Astrocyte (in vitro differentiated cells and primary cell): ENCODE measurements at regions not wholly inside any gene's neighbourhood (a gene's known extent, or its start where the extent isn't known, plus 50 kb on each side); places are given as distances from the start of the nearest gene placed in this dataset.
"Not testable (repeated sequence)": the region's sequence is repeated elsewhere in the genome, so short reads cannot be mapped to it uniquely, and the experiment has no call there.

Source experiments
- DNase-seq: peaks from one replicate; pipeline ENCODE4 v3.0.0-alpha.2; 2010; ENCODE audit warnings: low read depth
- FAIRE-seq: peaks from 2 replicates; lab custom pipeline; 2011; peaks lifted over from hg19 to GRCh38; lab: Jason Lieb, UNC
- H2AFZ ChIP-seq: 2 replicates; pipeline ENCODE4 v1.6.0; 2012; ENCODE audit warnings: low read depth, low read length, inconsistent platforms
- H3K27ac ChIP-seq: 2 replicates; pipeline ENCODE4 v1.5.1; 2011; ENCODE audit warnings: low read depth, low read length, inconsistent platforms
- H3K27me3 ChIP-seq: 2 replicates; pipeline ENCODE4 v1.6.0; 2011; ENCODE audit warnings: low read length, inconsistent platforms; ENCODE audit not compliant: insufficient read depth
- H3K36me3 ChIP-seq: 2 replicates; pipeline ENCODE4 v1.5.1; 2011; ENCODE audit warnings: low read length, inconsistent platforms; ENCODE audit not compliant: insufficient read depth
- H3K4me1 ChIP-seq: 2 replicates; pipeline ENCODE4 v1.5.1; 2011; ENCODE audit warnings: low read length, inconsistent platforms; ENCODE audit not compliant: insufficient read depth
- H3K4me2 ChIP-seq: 2 replicates; pipeline ENCODE4 v1.6.0; 2012; ENCODE audit warnings: low read length, inconsistent platforms
- H3K4me3 ChIP-seq: 2 replicates; pipeline ENCODE4 v1.5.1; 2011; ENCODE audit warnings: low read depth, mild to moderate bottlenecking, low read length, inconsistent platforms; ENCODE audit not compliant: insufficient read depth
- H3K79me2 ChIP-seq: 2 replicates; pipeline ENCODE4 v1.6.0; 2012; ENCODE audit warnings: mild to moderate bottlenecking, low read length, inconsistent platforms; ENCODE audit not compliant: insufficient read depth
- H3K9ac ChIP-seq: 2 replicates; pipeline ENCODE4 v1.6.0; 2012; ENCODE audit warnings: mild to moderate bottlenecking, low read length, inconsistent platforms
- H3K9me3 ChIP-seq: 2 replicates; pipeline ENCODE4 v1.5.1; 2012; ENCODE audit warnings: low read depth, mild to moderate bottlenecking, low read length, inconsistent platforms; ENCODE audit not compliant: insufficient read depth
- H4K20me1 ChIP-seq: 2 replicates; pipeline ENCODE4 v1.6.0; 2012; ENCODE audit warnings: low read length, inconsistent platforms; ENCODE audit not compliant: insufficient read depth
- H3K27ac Mint-ChIP-seq: one replicate; pipeline ENCODE4 v1.8.0; 2021; ENCODE audit warnings: mild to moderate bottlenecking, mixed read lengths; ENCODE audit not compliant: unreplicated experiment
- H3K27me3 Mint-ChIP-seq: one replicate; pipeline ENCODE4 v1.8.0; 2021; ENCODE audit warnings: low read depth, mixed read lengths; ENCODE audit not compliant: unreplicated experiment
- H3K36me3 Mint-ChIP-seq: one replicate; pipeline ENCODE4 v1.8.0; 2021; ENCODE audit warnings: low read depth, mixed read lengths; ENCODE audit not compliant: unreplicated experiment
- H3K4me1 Mint-ChIP-seq: one replicate; pipeline ENCODE4 v1.8.0; 2021; ENCODE audit warnings: low read depth, mixed read lengths; ENCODE audit not compliant: unreplicated experiment
- H3K4me3 Mint-ChIP-seq: one replicate; pipeline ENCODE4 v1.8.0; 2021; ENCODE audit warnings: mild to moderate bottlenecking, moderate library complexity, mixed read lengths; ENCODE audit not compliant: unreplicated experiment
- H3K9me3 Mint-ChIP-seq: one replicate; pipeline ENCODE4 v1.8.0; 2021; ENCODE audit warnings: mild to moderate bottlenecking, mixed read lengths; ENCODE audit not compliant: unreplicated experiment
- EZH2 ChIP-seq: IDR thresholded peaks from 2 replicates; pipeline ENCODE4 v1.6.1; 2012; ENCODE audit warnings: mild to moderate bottlenecking, low read length, inconsistent platforms; ENCODE audit not compliant: insufficient read depth
- TF ChIP-seq, protein P1 (sequence below): IDR thresholded peaks from 2 replicates; pipeline ENCODE4 v1.5.1; 2011; ENCODE audit warnings: low read depth, mild to moderate bottlenecking, inconsistent platforms, low read length, moderate library complexity; ENCODE audit not compliant: insufficient read depth

GRCh38 chr2:83969085-83969484 is 490.0 kb downstream of the SUCLG1 start:
- no peaks in the 10 kb centered on the region for H3K36me3 Mint-ChIP-seq
- TF ChIP-seq, protein P1, sequence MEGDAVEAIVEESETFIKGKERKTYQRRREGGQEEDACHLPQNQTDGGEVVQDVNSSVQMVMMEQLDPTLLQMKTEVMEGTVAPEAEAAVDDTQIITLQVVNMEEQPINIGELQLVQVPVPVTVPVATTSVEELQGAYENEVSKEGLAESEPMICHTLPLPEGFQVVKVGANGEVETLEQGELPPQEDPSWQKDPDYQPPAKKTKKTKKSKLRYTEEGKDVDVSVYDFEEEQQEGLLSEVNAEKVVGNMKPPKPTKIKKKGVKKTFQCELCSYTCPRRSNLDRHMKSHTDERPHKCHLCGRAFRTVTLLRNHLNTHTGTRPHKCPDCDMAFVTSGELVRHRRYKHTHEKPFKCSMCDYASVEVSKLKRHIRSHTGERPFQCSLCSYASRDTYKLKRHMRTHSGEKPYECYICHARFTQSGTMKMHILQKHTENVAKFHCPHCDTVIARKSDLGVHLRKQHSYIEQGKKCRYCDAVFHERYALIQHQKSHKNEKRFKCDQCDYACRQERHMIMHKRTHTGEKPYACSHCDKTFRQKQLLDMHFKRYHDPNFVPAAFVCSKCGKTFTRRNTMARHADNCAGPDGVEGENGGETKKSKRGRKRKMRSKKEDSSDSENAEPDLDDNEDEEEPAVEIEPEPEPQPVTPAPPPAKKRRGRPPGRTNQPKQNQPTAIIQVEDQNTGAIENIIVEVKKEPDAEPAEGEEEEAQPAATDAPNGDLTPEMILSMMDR = no peak
- TF ChIP-seq EZH2 = no peak
- no peak overlapping the region for H3K27ac Mint-ChIP-seq
- Histone ChIP-seq H3K9ac (no peak overlapping the region), H3K79me2 (no peaks in the 10 kb centered on the region), H3K27ac (no peak overlapping the region), H3K4me3 (no peak overlapping the region), H4K20me1 (no peaks in the 10 kb centered on the region), H3K4me1 (no peaks in the 10 kb centered on the region), H3K36me3 (no peaks in the 10 kb centered on the region), H3K27me3 (no peaks in the 10 kb centered on the region), H2AFZ (no peak overlapping the region), H3K4me2 (no peak overlapping the region), H3K9me3 (no peaks in the 10 kb centered on the region)
- no peak overlapping the region for H3K4me3 Mint-ChIP-seq
- DNase-seq (no peak), FAIRE-seq (no peak)
- no peaks in the 10 kb centered on the region for H3K27me3 Mint-ChIP-seq
- no peaks in the 10 kb centered on the region for H3K9me3 Mint-ChIP-seq
- peaks cover 25% of the 10 kb centered on the region for H3K4me1 Mint-ChIP-seq

DNA sequence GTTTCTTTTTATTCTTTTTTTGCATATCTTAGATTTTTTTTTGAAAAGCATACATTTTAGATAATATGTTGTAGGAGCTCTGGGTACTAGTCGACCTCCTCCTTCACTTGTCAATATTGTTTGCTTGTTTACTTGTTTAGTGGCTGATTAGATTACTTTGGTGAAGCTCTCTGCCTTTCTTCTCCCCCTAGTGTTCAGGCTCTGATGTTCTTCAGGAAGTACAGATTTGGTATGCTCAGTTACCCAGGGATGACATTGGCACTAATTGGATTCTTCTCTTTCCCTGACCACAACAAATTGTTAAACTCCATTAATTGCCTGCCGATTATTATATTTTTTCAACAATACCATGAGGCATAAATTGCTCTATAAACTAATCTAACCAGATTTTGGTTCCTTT is 491.2 kb downstream of the SUCLG1 start:
- no peaks in the 10 kb centered on the region for H3K27me3 Mint-ChIP-seq
- H3K36me3 Mint-ChIP-seq = no peaks in the 10 kb centered on the region
- no peaks in the 10 kb centered on the region for H3K9me3 Mint-ChIP-seq
- no peaks in the 10 kb centered on the region for H3K27me3 ChIP-seq
- H3K4me2 ChIP-seq = no peak overlapping the region
- H3K79me2 ChIP-seq = no peaks in the 10 kb centered on the region
- H4K20me1 ChIP-seq = no peaks in the 10 kb centered on the region
- no peaks in the 10 kb centered on the region for H3K9me3 ChIP-seq
- FAIRE-seq (no peak), DNase-seq (no peak)
- H3K4me1 ChIP-seq = no peaks in the 10 kb centered on the region
- no peak overlapping the region for H3K27ac ChIP-seq
- H3K4me1 Mint-ChIP-seq = peaks cover 24% of the 10 kb centered on the region
- no peak overlapping the region for H3K4me3 Mint-ChIP-seq
- no peak overlapping the region for H3K4me3 ChIP-seq
- H3K27ac Mint-ChIP-seq = peak overlapping the region; percentile 42
- no peak overlapping the region for H2AFZ ChIP-seq
- no peak for TF ChIP-seq EZH2
- TF ChIP-seq, protein P1 = no peak
- no peak overlapping the region for H3K9ac ChIP-seq
- H3K36me3 ChIP-seq = no peaks in the 10 kb centered on the region

DNA sequence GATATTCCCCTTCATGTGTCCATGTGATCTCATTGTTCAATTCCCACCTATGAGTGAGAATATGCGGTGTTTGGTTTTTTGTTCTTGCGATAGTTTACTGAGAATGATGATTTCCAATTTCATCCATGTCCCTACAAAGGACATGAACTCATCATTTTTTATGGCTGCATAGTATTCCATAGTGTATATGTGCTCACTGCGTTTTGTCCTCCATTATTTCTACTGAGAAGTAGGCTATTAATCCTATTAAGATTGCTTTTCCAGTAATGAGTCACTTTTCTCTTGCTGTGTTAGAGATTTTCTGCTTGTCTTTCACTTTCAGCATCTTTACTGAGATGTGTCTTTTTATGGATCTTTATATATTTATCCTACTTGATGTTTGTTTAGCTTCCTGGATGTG is 492.1 kb downstream of the SUCLG1 start:
- H3K4me1 Mint-ChIP-seq = peaks cover 18% of the 10 kb centered on the region
- not testable (repeated sequence) for H3K4me2 ChIP-seq, H3K79me2 ChIP-seq, H4K20me1 ChIP-seq, DNase-seq, H3K27me3 Mint-ChIP-seq, H3K9ac ChIP-seq, H3K4me3 Mint-ChIP-seq, H3K4me1 ChIP-seq, H3K4me3 ChIP-seq, H3K27me3 ChIP-seq, H3K36me3 Mint-ChIP-seq, H3K9me3 Mint-ChIP-seq, H3K9me3 ChIP-seq, H3K27ac Mint-ChIP-seq, FAIRE-seq, H2AFZ ChIP-seq, H3K27ac ChIP-seq, H3K36me3 ChIP-seq
